GM19238 (cell line): ENCODE measurements at regions not wholly inside any gene's neighbourhood (a gene's known extent, or its start where the extent isn't known, plus 50 kb on each side); places are given as distances from the start of the nearest gene placed in this dataset.

Experiments used
- DNase-seq: peaks from one replicate; pipeline ENCODE4 v3.0.0; 2011; ENCODE audit warnings: low spot score; ENCODE audit not compliant: insufficient read length

DNA sequence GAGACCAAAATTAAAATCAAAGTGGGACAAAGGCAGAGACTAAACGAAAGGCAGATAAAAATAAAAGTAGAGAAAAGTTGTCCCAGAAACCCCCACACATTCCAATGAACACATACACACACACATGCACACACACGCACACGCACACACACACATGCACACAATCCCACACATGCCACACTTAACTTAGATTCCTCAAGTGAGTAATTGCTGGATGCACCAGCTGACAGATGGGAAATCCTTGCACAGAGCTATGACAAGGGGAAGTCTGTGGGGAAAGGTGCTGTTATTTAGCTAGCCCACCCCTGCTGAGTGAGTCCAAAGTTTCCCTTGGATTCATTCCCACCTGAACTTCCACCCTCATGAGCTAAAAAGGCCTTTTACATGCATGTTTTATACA is 233.9 kb downstream of the RAB28 start:
- DNase-seq: no peak

DNA sequence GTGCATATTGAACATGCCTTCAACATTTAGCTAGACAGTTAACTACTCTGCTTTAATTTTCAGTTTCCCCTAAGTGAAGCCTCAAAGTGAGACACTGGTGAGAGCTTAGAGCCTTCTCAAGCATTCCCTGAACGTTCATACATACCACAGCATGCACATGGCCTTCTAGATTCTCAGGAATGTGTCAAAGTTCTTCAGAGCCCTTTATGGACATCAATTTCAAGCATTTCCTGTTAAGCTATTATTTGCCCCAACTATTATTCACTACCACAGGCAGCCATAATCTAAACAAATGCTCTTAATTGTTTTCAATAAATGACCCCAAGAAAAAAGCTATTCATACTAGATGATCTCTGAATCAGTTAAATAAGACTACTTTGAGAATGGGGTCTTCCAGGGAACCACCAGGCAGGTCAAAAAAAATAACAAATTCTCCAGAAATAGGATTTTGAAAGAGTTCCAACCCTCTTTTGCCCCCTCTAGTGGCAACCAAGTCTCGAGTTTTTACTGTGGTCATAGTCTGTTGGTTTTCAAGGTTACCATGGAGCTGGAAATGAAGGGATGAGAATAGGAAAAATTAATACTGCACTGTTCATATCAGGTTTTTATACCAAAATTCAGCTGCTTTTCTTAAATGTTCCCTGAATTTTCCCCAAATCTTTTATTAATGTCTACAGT is 235.4 kb downstream of the RAB28 start:
- DNase-seq: no peak

DNA sequence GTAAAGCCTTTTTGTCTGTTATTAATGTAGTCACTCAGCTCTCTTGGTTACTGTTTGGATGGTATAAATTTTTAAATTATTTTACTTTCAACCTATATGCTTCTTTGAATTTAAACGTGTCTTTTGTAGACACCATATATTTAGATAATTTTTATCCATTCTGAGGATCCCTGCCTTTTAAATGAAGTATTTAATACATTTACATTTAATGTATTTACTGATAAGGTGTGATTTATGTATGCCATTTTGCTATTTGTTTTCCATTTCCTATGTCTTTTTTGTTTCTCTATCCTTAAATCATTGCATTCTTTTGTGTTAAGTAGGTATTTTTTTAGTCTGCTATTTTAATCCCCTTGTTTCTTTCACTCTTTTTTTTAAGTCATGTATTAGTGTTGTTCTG is 238.0 kb downstream of the RAB28 start:
- DNase-seq: no peak

DNA sequence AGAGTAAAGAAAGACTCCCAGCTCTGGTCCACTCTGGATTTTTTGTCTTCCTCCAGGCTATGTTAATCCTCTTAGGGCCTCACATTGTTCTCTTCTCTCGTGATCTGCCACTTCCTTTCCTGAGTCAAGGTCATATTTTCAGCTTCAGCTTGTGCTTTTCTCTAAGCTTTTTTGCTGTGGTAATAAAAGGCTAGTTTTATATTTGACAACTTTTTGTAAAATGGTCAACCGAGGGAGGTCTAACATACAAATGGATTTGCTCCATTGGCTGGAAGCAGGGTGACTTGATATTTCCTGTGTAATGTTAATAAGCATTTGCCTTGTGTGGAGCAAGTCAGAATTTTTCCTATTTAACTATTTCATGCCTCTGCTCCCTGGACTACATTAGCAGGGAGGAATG is 239.7 kb downstream of the RAB28 start:
- no peak for DNase-seq

DNA sequence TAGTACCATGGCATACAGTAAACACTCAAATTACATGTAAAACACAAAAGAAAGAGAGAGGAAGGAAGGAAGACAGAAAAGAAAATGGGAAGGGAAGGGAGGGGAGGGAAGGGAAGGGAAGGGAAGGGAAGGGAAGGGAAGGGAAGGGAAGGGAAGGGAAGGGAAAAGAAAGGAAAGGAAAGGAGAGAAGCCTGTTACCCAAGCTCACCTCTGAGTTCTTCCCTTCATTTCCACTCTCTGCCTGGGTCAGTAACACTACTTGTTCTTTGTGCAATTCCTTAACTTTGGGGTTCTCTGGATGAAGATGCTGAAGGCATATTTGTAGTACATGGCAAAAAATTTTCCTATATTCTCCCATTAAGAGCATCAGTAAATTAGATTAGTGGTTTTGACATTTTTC is 241.0 kb downstream of the RAB28 start:
- no peak for DNase-seq

DNA sequence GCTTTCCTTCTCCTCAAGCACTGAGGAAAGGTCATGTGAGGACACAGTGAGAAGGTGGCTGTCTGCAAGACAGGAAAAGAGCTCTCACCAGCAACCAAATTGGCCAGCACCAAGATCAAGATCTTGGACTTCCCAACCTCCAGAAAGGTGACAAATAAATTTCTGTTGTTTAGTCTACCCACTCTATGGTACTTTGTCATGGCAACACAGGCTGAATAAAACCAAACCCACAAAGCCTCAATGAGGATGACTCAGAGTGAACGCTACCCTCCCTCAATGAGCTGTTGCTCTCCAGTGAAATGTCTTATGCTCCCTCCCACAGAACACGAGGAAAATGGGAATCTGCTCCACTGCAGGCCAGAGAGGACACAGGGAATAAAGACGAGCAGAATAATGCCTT is 244.1 kb downstream of the RAB28 start:
- no peak for DNase-seq

- no peak for DNase-seq
These were observed 245.2 kb downstream of the RAB28 start for GRCh38 chr4:13238936-13239335.

DNA sequence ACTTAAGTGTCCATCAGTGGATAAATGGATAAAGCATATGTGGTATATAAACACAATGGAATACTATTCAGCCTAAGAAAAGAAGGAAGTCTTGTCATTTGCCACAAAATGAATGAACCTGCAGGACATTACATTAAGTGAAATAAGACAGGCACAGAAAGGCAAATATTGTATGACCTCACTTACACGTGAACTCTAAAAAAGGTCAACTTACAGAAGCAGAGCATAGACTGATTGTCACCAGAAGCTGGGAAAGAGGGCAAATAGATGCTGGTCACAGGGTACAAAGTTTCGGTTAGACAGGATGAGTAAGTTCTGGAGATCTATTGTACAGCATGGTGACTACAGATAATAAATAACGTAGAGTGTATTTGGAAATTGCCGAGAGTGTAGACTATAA is 247.7 kb downstream of the RAB28 start:
- no peak for DNase-seq

DNA sequence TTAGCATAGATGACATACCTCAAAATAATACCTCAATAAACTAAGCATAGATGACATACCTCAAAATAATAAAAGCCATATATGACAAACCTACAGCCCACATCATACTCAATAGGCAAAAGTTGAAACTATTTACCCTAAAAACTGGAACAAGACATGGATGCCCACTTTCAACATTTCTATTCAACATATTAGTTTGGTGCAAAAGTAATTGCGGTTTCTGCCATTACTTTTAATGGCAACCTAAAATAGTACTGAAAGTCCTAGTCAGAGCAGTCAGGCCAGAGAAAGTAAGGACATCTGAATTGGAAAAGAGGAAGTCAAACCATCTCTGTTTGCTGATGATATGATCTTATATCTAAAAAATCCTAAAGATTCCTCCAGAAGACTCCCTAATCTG is 250.4 kb downstream of the RAB28 start:
- DNase-seq: no peak

DNA sequence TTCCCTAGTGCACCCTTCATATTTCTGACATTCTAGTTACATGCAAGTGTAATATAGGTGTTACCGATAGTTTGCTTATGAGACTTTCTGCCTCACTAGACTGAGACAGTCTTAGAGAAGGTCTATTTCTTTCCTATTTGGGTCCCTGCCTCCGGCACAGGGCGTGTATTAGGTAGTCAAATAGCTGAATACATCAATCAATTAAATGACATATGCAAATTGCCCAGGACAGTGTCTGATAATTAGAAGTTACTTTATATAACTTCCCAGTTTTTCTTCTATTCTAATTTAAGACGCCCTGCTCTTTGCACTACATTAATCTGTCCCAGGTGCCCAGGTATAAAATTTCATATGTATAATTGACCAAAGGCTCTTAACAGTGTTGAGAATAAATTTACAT is 264.2 kb downstream of the RAB28 start:
- no peak for DNase-seq

DNA sequence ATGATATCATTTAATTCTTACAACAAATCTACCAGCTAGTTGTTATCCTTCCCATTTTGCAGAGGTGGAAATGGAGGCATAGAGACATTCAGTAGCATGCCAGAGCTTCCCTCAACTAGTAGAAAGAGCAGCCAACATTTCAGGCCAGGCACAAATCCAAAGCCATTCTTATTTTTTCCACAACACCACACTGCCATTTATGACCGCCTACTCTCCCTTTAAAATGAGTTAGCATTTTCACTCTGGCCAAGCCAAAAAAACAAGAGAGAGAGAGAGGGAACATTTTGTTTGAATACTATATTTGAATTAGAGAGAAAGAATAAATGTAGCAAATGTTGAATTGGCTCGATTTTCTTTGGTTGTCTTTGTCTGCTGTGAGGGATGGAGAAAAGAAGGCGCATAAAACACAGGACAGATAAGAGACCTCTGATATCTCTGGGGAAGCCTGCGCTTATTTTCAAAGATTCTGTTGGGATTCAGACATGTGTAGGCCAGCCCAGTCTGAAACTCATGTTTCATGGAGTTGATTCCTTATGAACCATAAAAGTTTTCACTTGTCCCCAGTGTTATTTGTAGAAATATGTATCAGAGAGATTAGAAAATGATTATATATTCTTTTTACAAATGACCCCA is 265.7 kb downstream of the RAB28 start:
- DNase-seq: no peak

- no peak for DNase-seq
These were observed 268.6 kb downstream of the RAB28 start for GRCh38 chr4:13215560-13215959.

DNA sequence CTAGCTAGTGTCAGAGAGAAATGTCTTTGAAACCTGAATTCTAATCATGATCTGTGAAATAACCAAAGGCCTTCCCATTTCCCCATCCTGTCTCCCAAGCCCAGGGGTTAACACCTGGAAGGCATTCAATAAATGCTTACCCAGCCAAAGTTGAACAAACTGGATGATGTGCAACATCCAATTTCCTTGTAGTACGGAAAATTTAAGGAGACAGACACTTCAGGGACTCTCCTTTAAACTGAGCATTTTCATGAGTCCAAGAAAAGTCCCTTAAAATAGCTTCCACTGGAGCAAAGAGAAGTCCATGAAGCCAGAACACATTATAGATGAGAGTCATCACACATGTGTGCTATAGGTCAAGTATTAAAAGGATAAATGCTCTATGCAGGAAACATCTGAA is 271.2 kb downstream of the RAB28 start:
- DNase-seq: no peak

DNA sequence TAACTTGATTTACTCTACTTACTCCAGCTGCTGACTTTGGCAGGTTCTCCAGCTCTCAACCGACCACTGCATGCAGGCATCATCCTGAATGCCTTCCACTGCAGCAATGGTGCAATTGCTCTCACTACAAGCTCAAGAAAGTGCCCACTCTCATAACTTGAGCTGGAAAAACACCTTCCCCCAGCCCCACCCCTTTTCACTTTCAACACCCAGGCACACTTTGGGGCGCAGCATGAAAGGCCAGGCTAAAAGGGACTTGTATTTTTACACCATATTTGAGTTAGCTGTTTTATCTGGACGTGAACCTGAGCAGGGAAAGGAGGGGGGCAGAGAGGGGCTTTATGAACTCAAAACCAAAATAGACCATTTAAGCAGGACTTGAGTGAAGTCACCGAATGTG is 274.5 kb downstream of the RAB28 start:
- no peak for DNase-seq

- no peak for DNase-seq
These were observed 275.5 kb downstream of the RAB28 start for GRCh38 chr4:13208558-13209193.

DNA sequence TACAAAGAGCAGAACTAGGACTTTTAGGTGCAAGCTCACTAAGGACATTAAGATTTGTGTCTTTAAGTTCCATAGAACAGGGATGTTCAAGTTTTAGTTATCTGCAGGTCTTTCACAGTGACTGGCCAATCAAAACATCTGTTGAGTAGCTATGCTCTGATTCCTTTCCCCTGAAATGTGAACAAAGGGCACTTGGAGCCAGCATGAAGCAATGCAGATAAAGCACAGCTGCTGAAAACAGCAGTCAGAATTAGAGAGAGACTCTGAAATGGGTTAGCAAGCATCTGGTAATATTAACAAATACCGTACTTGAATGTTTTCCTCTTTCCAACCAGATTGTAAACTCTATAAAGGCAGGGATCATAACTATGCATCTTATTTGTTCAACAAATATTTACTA is 276.9 kb downstream of the RAB28 start:
- DNase-seq: no peak

GRCh38 chr4:13203101-13203500 is 281.0 kb downstream of the RAB28 start:
- DNase-seq: no peak

GRCh38 chr4:13202701-13203100 is 281.4 kb downstream of the RAB28 start:
- no peak for DNase-seq

DNA sequence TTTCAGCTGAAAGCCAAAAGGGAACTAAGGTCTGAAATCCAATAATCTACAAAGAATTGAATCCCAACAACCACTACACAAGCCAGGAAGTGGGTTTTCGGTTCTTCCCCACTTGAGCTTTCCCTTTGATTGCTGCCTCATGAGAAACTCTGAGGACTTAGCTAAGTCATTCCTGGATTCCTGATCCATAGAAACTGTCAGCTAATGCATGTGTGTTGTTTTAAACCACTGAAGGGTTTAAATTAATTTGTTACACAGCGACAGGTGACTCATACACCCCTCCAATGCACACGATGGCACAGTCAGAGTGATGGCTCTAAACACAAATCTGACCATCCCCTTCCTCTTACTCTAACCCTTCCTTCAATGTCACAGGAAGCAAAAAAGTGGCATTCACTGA is 282.9 kb downstream of the RAB28 start:
- DNase-seq: no peak

DNA sequence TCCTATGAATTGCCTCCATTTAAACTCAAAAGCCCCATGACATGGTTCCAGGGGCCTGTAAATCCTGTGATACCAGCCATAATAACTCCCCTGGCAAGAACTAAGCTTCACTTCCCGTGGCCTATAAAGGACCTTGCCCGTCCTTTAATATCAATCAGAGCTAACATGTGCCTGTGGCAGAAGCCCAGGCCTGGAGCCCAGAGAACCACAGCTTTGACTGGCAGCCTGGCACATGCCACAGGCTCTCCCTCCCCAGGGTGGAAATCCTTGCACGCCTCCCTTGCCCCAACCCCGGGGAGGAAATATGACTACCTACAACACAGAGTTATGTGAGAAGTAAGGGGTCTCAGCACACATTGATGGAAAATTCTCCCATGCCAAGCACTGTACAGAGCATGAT is 287.4 kb downstream of the RAB28 start:
- DNase-seq: no peak

- no peak for DNase-seq
These were observed 290.5 kb downstream of the RAB28 start for GRCh38 chr4:13193662-13194061.

DNA sequence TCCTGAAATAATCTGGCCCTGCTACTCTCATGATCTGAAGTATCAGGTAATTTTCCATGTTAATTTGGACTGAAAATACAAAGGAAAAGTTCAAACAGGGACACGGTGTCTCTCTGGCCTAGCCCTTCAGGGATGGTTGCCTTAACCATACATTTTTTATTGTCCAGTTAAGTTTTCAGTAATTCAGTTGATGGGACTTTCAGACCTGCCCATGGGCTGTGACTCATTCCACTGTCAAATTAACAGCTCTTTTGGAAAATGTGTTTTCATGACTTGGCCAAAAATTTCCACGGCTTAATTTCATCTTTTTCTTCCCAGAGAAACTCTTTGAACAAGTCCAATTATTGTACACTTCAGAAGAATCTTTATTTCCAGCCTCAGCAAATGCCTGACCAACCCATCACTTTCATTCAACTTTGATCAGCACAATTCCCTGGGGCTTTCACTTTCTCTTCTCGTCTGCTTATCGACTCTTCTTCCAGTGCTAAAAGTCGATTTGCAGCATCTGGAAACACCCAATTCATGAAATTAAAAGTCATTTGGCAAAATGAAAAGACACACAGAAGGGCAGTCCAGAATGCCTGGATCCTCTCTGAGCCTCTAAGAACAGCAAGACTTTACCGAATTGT is 293.9 kb downstream of the RAB28 start:
- no peak for DNase-seq

DNA sequence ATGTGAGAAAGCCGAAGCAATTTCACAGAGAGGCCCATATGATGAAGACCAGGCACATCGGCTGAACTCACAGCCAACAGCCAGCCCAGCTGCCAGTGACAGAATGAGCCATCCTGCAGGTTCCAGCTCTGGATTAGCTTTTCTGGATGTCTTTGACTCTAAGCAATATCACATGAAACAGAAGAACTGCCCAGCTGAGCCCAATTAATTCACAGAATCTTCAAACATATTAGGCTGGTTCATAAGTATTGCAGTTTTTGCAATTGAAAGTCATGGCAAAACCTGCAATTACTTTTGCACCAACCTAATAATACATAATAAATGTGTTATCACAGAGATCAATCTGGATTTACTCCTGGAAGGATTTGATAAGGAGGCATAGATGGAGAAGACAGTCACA is 299.9 kb downstream of the RAB28 start:
- DNase-seq: no peak
